Epithelial cell of proximal tubule (primary cell): ENCODE measurements at regions not wholly inside any gene's neighbourhood (a gene's known extent, or its start where the extent isn't known, plus 50 kb on each side); places are given as distances from the start of the nearest gene placed in this dataset.

ENCODE experiments used
- DNase-seq: peaks from one replicate; pipeline ENCODE4 v3.0.0-alpha.2; 2011; ENCODE audit warnings: low read depth
- H3K4me3 ChIP-seq: 2 replicates; pipeline ENCODE4 v1.5.1; 2011; ENCODE audit warnings: low read depth, mild to moderate bottlenecking, low read length
- TF ChIP-seq, protein P1 (sequence below): conservative IDR thresholded peaks from 2 replicates; pipeline ENCODE4 v1.5.1; 2012; ENCODE audit warnings: low read depth, mild to moderate bottlenecking, low read length

DNA sequence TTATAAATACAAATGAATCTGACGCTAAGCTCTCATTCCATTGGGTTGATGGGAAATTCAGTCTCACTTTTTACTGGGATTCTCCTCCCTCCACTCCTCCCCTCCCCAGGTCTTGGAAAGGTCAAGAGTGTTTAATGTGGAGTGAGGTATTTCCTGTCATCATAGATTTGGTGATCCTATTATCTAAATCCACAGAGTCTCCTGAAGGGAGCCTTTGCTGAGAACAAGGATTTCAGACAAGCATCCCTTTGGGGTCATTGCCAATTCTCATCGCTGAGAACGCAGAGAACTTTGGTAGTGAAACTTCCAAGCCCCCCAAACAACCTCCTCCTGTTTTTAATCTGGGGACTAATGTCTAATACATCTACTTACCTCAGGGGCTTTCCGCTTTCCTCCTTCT lies 297.9 kb downstream of the OTOL1 start:
- no peak for DNase-seq
- TF ChIP-seq, protein P1, sequence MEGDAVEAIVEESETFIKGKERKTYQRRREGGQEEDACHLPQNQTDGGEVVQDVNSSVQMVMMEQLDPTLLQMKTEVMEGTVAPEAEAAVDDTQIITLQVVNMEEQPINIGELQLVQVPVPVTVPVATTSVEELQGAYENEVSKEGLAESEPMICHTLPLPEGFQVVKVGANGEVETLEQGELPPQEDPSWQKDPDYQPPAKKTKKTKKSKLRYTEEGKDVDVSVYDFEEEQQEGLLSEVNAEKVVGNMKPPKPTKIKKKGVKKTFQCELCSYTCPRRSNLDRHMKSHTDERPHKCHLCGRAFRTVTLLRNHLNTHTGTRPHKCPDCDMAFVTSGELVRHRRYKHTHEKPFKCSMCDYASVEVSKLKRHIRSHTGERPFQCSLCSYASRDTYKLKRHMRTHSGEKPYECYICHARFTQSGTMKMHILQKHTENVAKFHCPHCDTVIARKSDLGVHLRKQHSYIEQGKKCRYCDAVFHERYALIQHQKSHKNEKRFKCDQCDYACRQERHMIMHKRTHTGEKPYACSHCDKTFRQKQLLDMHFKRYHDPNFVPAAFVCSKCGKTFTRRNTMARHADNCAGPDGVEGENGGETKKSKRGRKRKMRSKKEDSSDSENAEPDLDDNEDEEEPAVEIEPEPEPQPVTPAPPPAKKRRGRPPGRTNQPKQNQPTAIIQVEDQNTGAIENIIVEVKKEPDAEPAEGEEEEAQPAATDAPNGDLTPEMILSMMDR = no peak
- no peak overlapping the region for H3K4me3 ChIP-seq

DNA sequence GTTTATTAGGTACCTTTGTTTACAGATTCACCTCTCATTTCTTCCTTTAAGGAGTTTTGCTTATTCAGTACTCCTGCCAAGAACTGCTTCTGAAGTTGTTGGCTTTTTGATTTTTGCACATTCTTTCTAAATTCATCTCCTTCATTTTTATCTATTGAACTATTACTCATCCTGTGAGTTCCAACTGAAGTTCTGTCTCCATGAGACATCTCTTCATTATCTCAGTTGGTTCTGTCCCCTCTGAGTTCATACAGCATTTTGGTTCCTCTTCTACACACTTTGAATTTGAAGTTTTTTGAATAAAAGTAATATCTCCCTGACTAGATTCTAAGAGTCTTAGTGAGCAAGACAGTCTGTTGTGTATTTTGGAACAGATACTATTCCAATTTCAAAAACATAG lies 299.7 kb downstream of the OTOL1 start:
- TF ChIP-seq, protein P1 = no peak
- no peak overlapping the region for H3K4me3 ChIP-seq
- no peak for DNase-seq

DNA sequence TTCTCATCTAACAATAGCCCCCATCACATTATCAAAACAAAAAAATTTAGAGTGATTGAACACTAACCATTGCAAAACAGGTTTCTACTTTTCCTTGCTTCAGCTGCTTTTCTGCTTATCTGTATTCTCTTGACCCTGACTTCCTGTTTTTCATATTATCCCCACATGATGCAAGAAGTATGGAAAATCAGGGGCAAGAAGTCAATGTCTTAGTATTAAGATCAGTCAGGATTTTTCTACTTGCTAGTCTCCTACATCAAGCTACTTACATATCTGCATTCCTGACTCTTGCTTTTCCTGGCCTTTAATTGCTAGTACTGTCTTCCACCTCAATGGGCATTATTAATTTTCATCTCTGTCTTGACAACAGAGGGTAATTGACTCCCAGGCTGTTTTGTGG lies 300.2 kb downstream of the OTOL1 start:
- TF ChIP-seq, protein P1 = no peak
- no peak for DNase-seq
- no peak overlapping the region for H3K4me3 ChIP-seq

DNA sequence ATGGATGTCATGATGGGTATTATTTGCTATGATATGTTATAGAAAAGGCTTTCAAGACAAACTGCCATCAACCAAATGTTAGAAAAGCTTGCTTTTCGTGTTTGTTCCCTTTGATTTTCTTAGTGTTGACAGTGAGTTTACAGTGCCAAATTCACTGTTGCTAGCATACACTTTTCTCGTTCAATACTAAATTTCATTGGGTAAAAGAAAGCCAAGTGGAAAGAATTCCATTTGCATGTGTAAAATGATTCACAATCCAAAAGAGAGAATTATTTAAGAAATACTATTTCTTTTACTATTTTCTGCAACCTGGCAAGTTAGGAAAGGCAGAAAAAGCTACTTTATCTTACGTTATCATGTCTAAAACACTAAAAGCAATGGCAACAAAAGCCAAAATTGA lies 301.4 kb downstream of the OTOL1 start:
- no peak for DNase-seq
- TF ChIP-seq, protein P1 = no peak
- no peak overlapping the region for H3K4me3 ChIP-seq

DNA sequence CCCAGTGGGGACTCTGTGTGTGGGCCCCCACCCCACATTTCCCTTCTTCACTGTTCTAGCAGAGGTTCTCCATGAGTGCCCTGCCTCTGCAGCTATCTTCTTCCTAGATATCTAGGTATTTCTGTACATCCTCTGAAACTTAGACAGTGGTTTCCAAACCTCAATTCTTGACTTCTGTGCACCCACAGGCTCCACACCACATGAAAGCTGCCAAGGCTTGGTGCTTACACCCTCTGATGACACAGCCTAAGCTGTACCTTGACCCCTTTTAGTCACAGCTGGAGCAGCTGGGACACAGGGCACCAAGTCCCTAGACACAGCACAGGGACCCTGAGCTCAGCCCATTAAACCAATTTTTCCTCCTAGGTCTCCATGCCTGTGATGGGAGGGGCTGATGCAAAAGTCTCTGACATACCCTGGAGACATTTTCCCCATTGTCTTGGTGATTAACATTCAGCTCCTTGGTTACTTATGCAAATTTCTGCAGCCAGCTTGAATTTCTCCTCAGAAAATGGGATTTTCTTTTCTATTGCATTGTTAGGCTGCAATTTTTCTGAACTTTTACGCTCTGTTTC lies 304.5 kb downstream of the OTOL1 start:
- TF ChIP-seq, protein P1 = no peak

DNA sequence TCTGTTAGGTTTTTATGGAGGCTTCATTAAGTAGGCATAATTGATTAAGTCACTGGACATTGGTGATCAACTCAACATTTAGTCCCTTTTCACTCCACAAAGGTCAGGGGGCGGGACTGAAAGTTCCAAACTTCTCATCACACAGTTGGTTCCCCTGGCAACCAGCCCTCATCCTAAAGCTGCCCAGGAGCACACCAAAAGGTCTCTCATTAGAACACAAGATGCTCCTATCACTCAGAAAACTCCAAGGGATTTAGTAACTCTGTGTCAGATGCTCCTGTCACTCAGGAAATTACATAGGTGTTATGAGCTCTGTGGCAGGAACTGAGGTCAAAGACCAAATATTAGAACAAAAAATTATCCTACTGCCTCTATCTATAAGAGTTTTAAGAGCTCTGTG lies 321.5 kb downstream of the OTOL1 start:
- no peak for DNase-seq
- no peak overlapping the region for H3K4me3 ChIP-seq
- TF ChIP-seq, protein P1 = no peak

More for the DNA sequence above, 304.5 kb downstream of the OTOL1 start:
- DNase-seq = no peak
- H3K4me3 ChIP-seq = no peak overlapping the region

DNA sequence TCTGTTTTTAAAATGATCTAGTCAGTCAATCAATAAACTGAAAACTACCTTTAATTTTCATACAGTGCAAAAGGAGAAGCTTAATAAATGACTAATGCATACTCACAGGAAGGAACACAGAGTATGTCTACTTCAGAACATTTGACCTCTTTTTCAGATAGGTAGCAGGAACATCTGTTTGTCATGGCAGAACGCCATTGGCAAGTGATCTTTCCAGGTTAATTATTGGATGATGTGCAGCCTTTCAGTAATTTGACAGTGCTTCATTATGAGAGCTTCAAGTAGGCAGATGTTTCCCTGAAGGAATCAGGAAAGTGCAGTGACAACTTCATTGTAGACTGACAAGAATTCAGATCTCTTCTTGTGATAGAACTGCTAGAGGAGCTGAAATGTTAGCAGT lies 325.0 kb downstream of the OTOL1 start:
- no peak overlapping the region for H3K4me3 ChIP-seq
- peak; percentile 1 for DNase-seq
- TF ChIP-seq, protein P1 = no peak
